ENCODE measurements at regions not wholly inside any gene's neighbourhood (a gene's known extent, or its start where the extent isn't known, plus 50 kb on each side); places are given as distances from the start of the nearest gene placed in this dataset.

GRCh38 chrX:124594017-124594651, 247.8 kb downstream of the SH2D1A start:
- H3K4me3 ChIP-seq (ENCODE audit: low read depth, low read length) = no peak overlapping the region
- H3K4me1 ChIP-seq (ENCODE audit: control insufficient read depth in 1 of 2, insufficient read depth in 2 of 2, low read length in 2 of 2) = no peaks in the 10 kb centered on the region
- no peaks in the 10 kb centered on the region for H3K9me3 ChIP-seq (ENCODE audit: insufficient read depth, low read depth, low read length)
- no peak overlapping the region for H3K27ac ChIP-seq (ENCODE audit: low read depth, low read length)
- H3K36me3 ChIP-seq (ENCODE audit: control insufficient read depth in 1 of 2, insufficient read depth in 2 of 2, low read length in 2 of 2) = no peaks in the 10 kb centered on the region
- H4K12ac ChIP-seq (ENCODE audit: low read depth, low read length) = no peak overlapping the region
- no peak overlapping the region for H4K8ac ChIP-seq (ENCODE audit: low read depth, low read length)
- no peak overlapping the region for H3K23ac ChIP-seq (ENCODE audit: low read length)
- no peaks in the 10 kb centered on the region for H3K79me2 ChIP-seq (ENCODE audit: control insufficient read depth, insufficient read depth, low read length, poor library complexity)
- no peak overlapping the region for H3K4me2 ChIP-seq (ENCODE audit: low read length)
- WGBS (ENCODE audit: extremely low coverage, insufficient coverage, insufficient read length) = no CpG with 5 or more reads among the region's 1 CpG
- H4K91ac ChIP-seq (ENCODE audit: low read depth, low read length) = no peak overlapping the region
- H2AFZ ChIP-seq (ENCODE audit: insufficient read depth, low read length, poor library complexity) = no peak overlapping the region
- H3K4ac ChIP-seq (ENCODE audit: low read depth, low read length) = no peak overlapping the region
- no peak for DNase-seq
- H2BK5ac ChIP-seq (ENCODE audit: low read depth, low read length, poor library complexity) = no peak overlapping the region
- no peak overlapping the region for H3K18ac ChIP-seq (ENCODE audit: low read length)
- H3K9ac ChIP-seq (ENCODE audit: low read length) = no peak overlapping the region
- H3K14ac ChIP-seq (ENCODE audit: low read length) = no peak overlapping the region
- H2BK120ac ChIP-seq (ENCODE audit: insufficient read depth, low read length, poor library complexity) = no peak overlapping the region
- no peak overlapping the region for H2BK12ac ChIP-seq (ENCODE audit: low read length)
- no peaks in the 10 kb centered on the region for H3K79me1 ChIP-seq (ENCODE audit: low read length)
- no peak overlapping the region for H2AK5ac ChIP-seq (ENCODE audit: low read length)
- H3K27me3 ChIP-seq (ENCODE audit: insufficient read depth, low read length) = no peaks in the 10 kb centered on the region

- WGBS (ENCODE audit: extremely low coverage, insufficient coverage, insufficient read length) = no CpG with 5 or more reads among the region's 1 CpG
Measured at GRCh38 chrX:124605511-124605910, 259.1 kb downstream of the SH2D1A start.

GRCh38 chrX:124606724-124607123, 260.4 kb downstream of the SH2D1A start:
- Histone ChIP-seq H3K9ac (ENCODE audit: low read length) (no peak overlapping the region), H4K91ac (ENCODE audit: low read depth, low read length) (no peak overlapping the region), H4K8ac (ENCODE audit: low read depth, low read length) (no peak overlapping the region), H3K4ac (ENCODE audit: low read depth, low read length) (no peak overlapping the region), H3K79me1 (ENCODE audit: low read length) (no peaks in the 10 kb centered on the region), H2BK12ac (ENCODE audit: low read length) (no peak overlapping the region), H3K18ac (ENCODE audit: low read length) (no peak overlapping the region), H3K27ac (ENCODE audit: low read depth, low read length) (no peak overlapping the region), H2BK120ac (ENCODE audit: insufficient read depth, low read length, poor library complexity) (no peak overlapping the region), H3K4me1 (ENCODE audit: control insufficient read depth in 1 of 2, insufficient read depth in 2 of 2, low read length in 2 of 2) (no peaks in the 10 kb centered on the region), H3K14ac (ENCODE audit: low read length) (no peak overlapping the region), H3K23ac (ENCODE audit: low read length) (no peak overlapping the region), H2AFZ (ENCODE audit: insufficient read depth, low read length, poor library complexity) (no peak overlapping the region), H3K79me2 (ENCODE audit: control insufficient read depth, insufficient read depth, low read length, poor library complexity) (no peaks in the 10 kb centered on the region), H3K4me2 (ENCODE audit: low read length) (no peak overlapping the region), H2AK5ac (ENCODE audit: low read length) (no peak overlapping the region), H3K4me3 (ENCODE audit: low read depth, low read length) (no peak overlapping the region), H3K27me3 (ENCODE audit: insufficient read depth, low read length) (no peaks in the 10 kb centered on the region), H3K36me3 (ENCODE audit: control insufficient read depth in 1 of 2, insufficient read depth in 2 of 2, low read length in 2 of 2) (no peaks in the 10 kb centered on the region), H4K12ac (ENCODE audit: low read depth, low read length) (no peak overlapping the region), H3K9me3 (ENCODE audit: insufficient read depth, low read depth, low read length) (no peaks in the 10 kb centered on the region), H2BK5ac (ENCODE audit: low read depth, low read length, poor library complexity) (no peak overlapping the region)
- no peak for DNase-seq
- no CpG with 5 or more reads among the region's 2 CpGs for WGBS (ENCODE audit: extremely low coverage, insufficient coverage, insufficient read length)

More at GRCh38 chrX:124605511-124605910, 259.1 kb downstream of the SH2D1A start:
- H3K27me3 ChIP-seq (ENCODE audit: insufficient read depth, low read length) = no peaks in the 10 kb centered on the region
- H3K36me3 ChIP-seq (ENCODE audit: control insufficient read depth in 1 of 2, insufficient read depth in 2 of 2, low read length in 2 of 2) = no peaks in the 10 kb centered on the region
- DNase-seq = no peak
- no peak overlapping the region for H4K12ac ChIP-seq (ENCODE audit: low read depth, low read length)
- H2BK12ac ChIP-seq (ENCODE audit: low read length) = no peak overlapping the region
- no peak overlapping the region for H3K4me3 ChIP-seq (ENCODE audit: low read depth, low read length)
- H2BK5ac ChIP-seq (ENCODE audit: low read depth, low read length, poor library complexity) = no peak overlapping the region
- no peak overlapping the region for H3K23ac ChIP-seq (ENCODE audit: low read length)
- no peak overlapping the region for H3K27ac ChIP-seq (ENCODE audit: low read depth, low read length)
- H3K4me1 ChIP-seq (ENCODE audit: control insufficient read depth in 1 of 2, insufficient read depth in 2 of 2, low read length in 2 of 2) = no peaks in the 10 kb centered on the region
- no peaks in the 10 kb centered on the region for H3K79me2 ChIP-seq (ENCODE audit: control insufficient read depth, insufficient read depth, low read length, poor library complexity)
- no peak overlapping the region for H3K4ac ChIP-seq (ENCODE audit: low read depth, low read length)
- H3K18ac ChIP-seq (ENCODE audit: low read length) = no peak overlapping the region
- no peaks in the 10 kb centered on the region for H3K9me3 ChIP-seq (ENCODE audit: insufficient read depth, low read depth, low read length)
- H4K8ac ChIP-seq (ENCODE audit: low read depth, low read length) = no peak overlapping the region
- no peak overlapping the region for H2AK5ac ChIP-seq (ENCODE audit: low read length)
- no peak overlapping the region for H3K14ac ChIP-seq (ENCODE audit: low read length)
- no peak overlapping the region for H2BK120ac ChIP-seq (ENCODE audit: insufficient read depth, low read length, poor library complexity)
- H4K91ac ChIP-seq (ENCODE audit: low read depth, low read length) = no peak overlapping the region
- H3K79me1 ChIP-seq (ENCODE audit: low read length) = no peaks in the 10 kb centered on the region
- no peak overlapping the region for H2AFZ ChIP-seq (ENCODE audit: insufficient read depth, low read length, poor library complexity)
- no peak overlapping the region for H3K9ac ChIP-seq (ENCODE audit: low read length)
- no peak overlapping the region for H3K4me2 ChIP-seq (ENCODE audit: low read length)

DNA sequence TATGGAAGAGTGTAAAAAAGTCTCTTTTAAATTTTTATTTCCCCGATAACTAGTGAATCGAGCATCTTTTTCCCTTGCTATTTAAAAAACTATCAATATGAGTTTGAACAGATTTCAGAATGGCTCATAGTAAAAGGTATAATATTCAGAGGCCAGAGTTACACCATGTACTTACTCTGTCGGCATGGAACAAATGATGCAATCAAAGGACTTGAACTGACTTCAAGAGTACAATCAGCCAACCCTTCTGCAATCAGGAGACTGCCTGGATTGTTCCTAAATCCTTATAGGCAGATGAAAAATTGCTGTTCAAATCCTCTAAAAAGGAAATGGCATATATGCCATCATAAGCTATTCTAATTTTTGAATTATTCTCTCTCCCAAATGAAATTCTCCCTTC, 273.3 kb downstream of the SH2D1A start:
- H3K27me3 ChIP-seq (ENCODE audit: insufficient read depth, low read length) = no peaks in the 10 kb centered on the region
- no peaks in the 10 kb centered on the region for H3K79me1 ChIP-seq (ENCODE audit: low read length)
- H4K91ac ChIP-seq (ENCODE audit: low read depth, low read length) = no peak overlapping the region
- WGBS (ENCODE audit: extremely low coverage, insufficient coverage, insufficient read length) = no CpG with 5 or more reads among the region's 3 CpGs
- no peak overlapping the region for H2AFZ ChIP-seq (ENCODE audit: insufficient read depth, low read length, poor library complexity)
- H2BK120ac ChIP-seq (ENCODE audit: insufficient read depth, low read length, poor library complexity) = no peak overlapping the region
- H3K18ac ChIP-seq (ENCODE audit: low read length) = no peak overlapping the region
- no peak overlapping the region for H4K8ac ChIP-seq (ENCODE audit: low read depth, low read length)
- no peak overlapping the region for H2AK5ac ChIP-seq (ENCODE audit: low read length)
- no peak for DNase-seq
- no peaks in the 10 kb centered on the region for H3K4me1 ChIP-seq (ENCODE audit: control insufficient read depth in 1 of 2, insufficient read depth in 2 of 2, low read length in 2 of 2)
- H3K14ac ChIP-seq (ENCODE audit: low read length) = no peak overlapping the region
- H4K12ac ChIP-seq (ENCODE audit: low read depth, low read length) = no peak overlapping the region
- no peak overlapping the region for H2BK12ac ChIP-seq (ENCODE audit: low read length)
- no peak overlapping the region for H3K23ac ChIP-seq (ENCODE audit: low read length)
- no peaks in the 10 kb centered on the region for H3K36me3 ChIP-seq (ENCODE audit: control insufficient read depth in 1 of 2, insufficient read depth in 2 of 2, low read length in 2 of 2)
- no peak overlapping the region for H3K4me3 ChIP-seq (ENCODE audit: low read depth, low read length)
- H3K4ac ChIP-seq (ENCODE audit: low read depth, low read length) = no peak overlapping the region
- no peak overlapping the region for H3K27ac ChIP-seq (ENCODE audit: low read depth, low read length)
- no peak overlapping the region for H3K9ac ChIP-seq (ENCODE audit: low read length)
- H3K9me3 ChIP-seq (ENCODE audit: insufficient read depth, low read depth, low read length) = no peaks in the 10 kb centered on the region
- H2BK5ac ChIP-seq (ENCODE audit: low read depth, low read length, poor library complexity) = no peak overlapping the region
- no peaks in the 10 kb centered on the region for H3K79me2 ChIP-seq (ENCODE audit: control insufficient read depth, insufficient read depth, low read length, poor library complexity)
- no peak overlapping the region for H3K4me2 ChIP-seq (ENCODE audit: low read length)

Data from trophoblast cell (in vitro differentiated cells and primary cell).